HEK293 (cell line): ENCODE measurements at regions not wholly inside any gene's neighbourhood (a gene's known extent, or its start where the extent isn't known, plus 50 kb on each side); places are given as distances from the start of the nearest gene placed in this dataset.

Experiments
- BCL11A ChIP-seq: fragments of 450-650 bp; formaldehyde crosslinking; IDR thresholded peaks from 2 replicates; pipeline ENCODE4 v1.5.1; 2016; ENCODE audit warnings: low read depth, missing biosample characterization, missing genetic modification characterization
- CTCF ChIP-seq: fragments of 450-650 bp; formaldehyde crosslinking; IDR thresholded peaks from 2 replicates; pipeline ENCODE4 v1.5.1; 2016; ENCODE audit warnings: missing biosample characterization, missing genetic modification characterization
- GLI4 ChIP-seq: fragments of 450-650 bp; formaldehyde crosslinking; IDR thresholded peaks from 2 replicates; pipeline ENCODE4 v1.5.1; 2016; ENCODE audit warnings: missing biosample characterization, missing genetic modification characterization
- SETDB1 ChIP-seq: IDR thresholded peaks from one replicate; pipeline ENCODE4 v1.6.1; 2017; ENCODE audit warnings: mild to moderate bottlenecking, low read length, moderate library complexity, mixed read lengths; ENCODE audit not compliant: insufficient read length
- ZFP3 ChIP-seq: fragments of 450-650 bp; formaldehyde crosslinking; IDR thresholded peaks from 2 replicates; pipeline ENCODE4 v1.5.1; 2016; ENCODE audit warnings: low read depth, missing biosample characterization, missing genetic modification characterization
- ZNF24 ChIP-seq: fragments of 450-650 bp; formaldehyde crosslinking; IDR thresholded peaks from 2 replicates; pipeline ENCODE4 v1.5.1; 2016; ENCODE audit warnings: missing biosample characterization, missing genetic modification characterization
- ZNF248 ChIP-seq: fragments of 450-650 bp; formaldehyde crosslinking; IDR thresholded peaks from 2 replicates; pipeline ENCODE4 v1.5.1; 2017; ENCODE audit warnings: missing biosample characterization, missing genetic modification characterization
- ZNF529 ChIP-seq: fragments of 450-650 bp; formaldehyde crosslinking; IDR thresholded peaks from 2 replicates; pipeline ENCODE4 v1.5.1; 2017; ENCODE audit warnings: missing genetic modification characterization, missing biosample characterization; ENCODE audit not compliant: insufficient replicate concordance
- ZNF544 ChIP-seq: fragments of 450-650 bp; formaldehyde crosslinking; IDR thresholded peaks from 2 replicates; pipeline ENCODE4 v1.5.0; 2017; ENCODE audit warnings: missing biosample characterization, missing genetic modification characterization

DNA sequence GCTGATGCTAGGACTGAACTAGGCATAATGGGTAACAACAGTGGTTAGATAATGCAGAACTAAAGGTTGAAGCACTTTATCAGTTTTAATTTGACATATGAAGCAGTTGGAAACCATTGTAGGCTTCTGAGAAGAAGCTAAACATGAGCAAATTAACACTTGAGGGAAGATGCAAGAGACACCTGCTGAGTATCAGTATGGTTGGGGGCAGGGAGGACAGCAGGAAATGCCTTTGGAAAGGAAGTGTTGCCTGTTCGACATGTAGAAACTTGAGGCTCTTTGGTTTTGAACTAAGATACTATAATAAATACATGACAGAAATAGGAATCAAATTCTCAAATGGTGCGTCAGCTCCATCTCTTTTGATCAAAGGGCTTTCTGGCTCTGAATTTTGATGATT lies 115.6 kb downstream of the FHIP1A start:
- TF ChIP-seq CTCF (no peak), GLI4 (no peak), SETDB1 (no peak), ZFP3 (tag by site-specific recombination) (no peak), ZNF529 (tag by site-specific recombination) (no peak), ZNF24 (tag by site-specific recombination) (no peak), ZNF248 (tag by site-specific recombination) (no peak), ZNF544 (tag by site-specific recombination) (no peak), BCL11A (tag by site-specific recombination) (no peak)
